ENCODE measurements at regions not wholly inside any gene's neighbourhood (a gene's known extent, or its start where the extent isn't known, plus 50 kb on each side); places are given as distances from the start of the nearest gene placed in this dataset.

GRCh38 chr7:35334506-35334905 is 80.6 kb upstream of the TBX20 start:
- TF ChIP-seq POLR2AphosphoS5 (IDR thresholded peaks at IDR 0.05; ENCODE audit: low read depth, low read length) (no peak), TAF1 (IDR thresholded peaks at IDR 0.05; ENCODE audit: borderline replicate concordance, insufficient read depth, low read length) (no peak)
- TF ChIP-seq, protein P1, sequence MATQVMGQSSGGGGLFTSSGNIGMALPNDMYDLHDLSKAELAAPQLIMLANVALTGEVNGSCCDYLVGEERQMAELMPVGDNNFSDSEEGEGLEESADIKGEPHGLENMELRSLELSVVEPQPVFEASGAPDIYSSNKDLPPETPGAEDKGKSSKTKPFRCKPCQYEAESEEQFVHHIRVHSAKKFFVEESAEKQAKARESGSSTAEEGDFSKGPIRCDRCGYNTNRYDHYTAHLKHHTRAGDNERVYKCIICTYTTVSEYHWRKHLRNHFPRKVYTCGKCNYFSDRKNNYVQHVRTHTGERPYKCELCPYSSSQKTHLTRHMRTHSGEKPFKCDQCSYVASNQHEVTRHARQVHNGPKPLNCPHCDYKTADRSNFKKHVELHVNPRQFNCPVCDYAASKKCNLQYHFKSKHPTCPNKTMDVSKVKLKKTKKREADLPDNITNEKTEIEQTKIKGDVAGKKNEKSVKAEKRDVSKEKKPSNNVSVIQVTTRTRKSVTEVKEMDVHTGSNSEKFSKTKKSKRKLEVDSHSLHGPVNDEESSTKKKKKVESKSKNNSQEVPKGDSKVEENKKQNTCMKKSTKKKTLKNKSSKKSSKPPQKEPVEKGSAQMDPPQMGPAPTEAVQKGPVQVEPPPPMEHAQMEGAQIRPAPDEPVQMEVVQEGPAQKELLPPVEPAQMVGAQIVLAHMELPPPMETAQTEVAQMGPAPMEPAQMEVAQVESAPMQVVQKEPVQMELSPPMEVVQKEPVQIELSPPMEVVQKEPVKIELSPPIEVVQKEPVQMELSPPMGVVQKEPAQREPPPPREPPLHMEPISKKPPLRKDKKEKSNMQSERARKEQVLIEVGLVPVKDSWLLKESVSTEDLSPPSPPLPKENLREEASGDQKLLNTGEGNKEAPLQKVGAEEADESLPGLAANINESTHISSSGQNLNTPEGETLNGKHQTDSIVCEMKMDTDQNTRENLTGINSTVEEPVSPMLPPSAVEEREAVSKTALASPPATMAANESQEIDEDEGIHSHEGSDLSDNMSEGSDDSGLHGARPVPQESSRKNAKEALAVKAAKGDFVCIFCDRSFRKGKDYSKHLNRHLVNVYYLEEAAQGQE (IDR thresholded peaks at IDR 0.05; ENCODE audit: insufficient read depth in 1 of 2, low read depth in 2 of 2, low read length in 2 of 2), result no peak
